ENCODE measurements at regions not wholly inside any gene's neighbourhood (a gene's known extent, or its start where the extent isn't known, plus 50 kb on each side); places are given as distances from the start of the nearest gene placed in this dataset.

GRCh38 chr1:87553511-87553910 lies 224.8 kb downstream of the LMO4 start:
- no peak for DNase-seq (ENCODE audit: low read depth)
- H3K4me3 ChIP-seq (ENCODE audit: low read depth, low read length) = no peak overlapping the region
- TF ChIP-seq, protein P1, sequence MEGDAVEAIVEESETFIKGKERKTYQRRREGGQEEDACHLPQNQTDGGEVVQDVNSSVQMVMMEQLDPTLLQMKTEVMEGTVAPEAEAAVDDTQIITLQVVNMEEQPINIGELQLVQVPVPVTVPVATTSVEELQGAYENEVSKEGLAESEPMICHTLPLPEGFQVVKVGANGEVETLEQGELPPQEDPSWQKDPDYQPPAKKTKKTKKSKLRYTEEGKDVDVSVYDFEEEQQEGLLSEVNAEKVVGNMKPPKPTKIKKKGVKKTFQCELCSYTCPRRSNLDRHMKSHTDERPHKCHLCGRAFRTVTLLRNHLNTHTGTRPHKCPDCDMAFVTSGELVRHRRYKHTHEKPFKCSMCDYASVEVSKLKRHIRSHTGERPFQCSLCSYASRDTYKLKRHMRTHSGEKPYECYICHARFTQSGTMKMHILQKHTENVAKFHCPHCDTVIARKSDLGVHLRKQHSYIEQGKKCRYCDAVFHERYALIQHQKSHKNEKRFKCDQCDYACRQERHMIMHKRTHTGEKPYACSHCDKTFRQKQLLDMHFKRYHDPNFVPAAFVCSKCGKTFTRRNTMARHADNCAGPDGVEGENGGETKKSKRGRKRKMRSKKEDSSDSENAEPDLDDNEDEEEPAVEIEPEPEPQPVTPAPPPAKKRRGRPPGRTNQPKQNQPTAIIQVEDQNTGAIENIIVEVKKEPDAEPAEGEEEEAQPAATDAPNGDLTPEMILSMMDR (IDR thresholded peaks at IDR 0.05; ENCODE audit: insufficient read depth, low read depth, low read length) = no peak

DNA sequence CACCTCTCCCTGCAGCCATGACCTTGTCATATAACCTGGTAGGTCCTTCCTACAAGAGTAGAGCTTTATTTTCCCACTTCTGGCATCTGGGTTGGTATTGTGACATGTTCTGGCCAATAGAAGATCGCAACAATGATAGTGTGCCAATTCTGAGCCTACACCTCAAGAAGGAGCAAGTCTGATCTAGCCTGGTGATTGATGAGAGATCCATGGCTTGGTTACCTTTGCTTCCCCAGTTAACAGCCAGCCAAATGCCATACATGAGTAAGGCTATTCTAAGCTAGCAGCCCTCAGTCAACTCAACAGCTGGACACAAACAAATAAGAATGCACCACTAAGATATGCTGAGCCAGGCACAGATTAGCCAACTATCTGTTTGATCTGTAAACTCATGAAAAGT lies 226.7 kb downstream of the LMO4 start:
- TF ChIP-seq, protein P1 (IDR thresholded peaks at IDR 0.05; ENCODE audit: insufficient read depth, low read depth, low read length) = no peak

DNA sequence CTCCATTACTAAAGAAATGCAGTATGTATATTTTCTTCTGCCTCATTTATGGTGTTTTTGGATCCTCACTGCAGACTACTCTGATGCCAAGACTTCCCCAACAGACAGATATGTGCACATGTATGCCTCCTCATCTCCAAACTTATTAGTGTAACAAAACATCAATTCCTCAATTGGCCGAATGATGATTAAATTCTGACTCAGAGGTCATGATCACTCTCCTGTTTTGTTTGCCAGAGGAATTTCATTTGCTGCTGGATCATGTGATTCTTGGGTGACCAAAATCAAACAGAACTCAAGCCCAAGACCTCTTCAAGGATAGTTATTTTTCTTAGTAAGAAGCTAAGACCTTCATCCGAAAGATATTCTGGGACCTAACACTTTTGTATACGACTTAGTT lies 227.6 kb downstream of the LMO4 start:
- TF ChIP-seq, protein P1 (IDR thresholded peaks at IDR 0.05; ENCODE audit: insufficient read depth, low read depth, low read length) = no peak
- no peak for DNase-seq (ENCODE audit: low read depth)
- no peak overlapping the region for H3K4me3 ChIP-seq (ENCODE audit: low read depth, low read length)

More for the DNA sequence above, 226.7 kb downstream of the LMO4 start:
- no peak overlapping the region for H3K4me3 ChIP-seq (ENCODE audit: low read depth, low read length)
- no peak for DNase-seq (ENCODE audit: low read depth)

DNA sequence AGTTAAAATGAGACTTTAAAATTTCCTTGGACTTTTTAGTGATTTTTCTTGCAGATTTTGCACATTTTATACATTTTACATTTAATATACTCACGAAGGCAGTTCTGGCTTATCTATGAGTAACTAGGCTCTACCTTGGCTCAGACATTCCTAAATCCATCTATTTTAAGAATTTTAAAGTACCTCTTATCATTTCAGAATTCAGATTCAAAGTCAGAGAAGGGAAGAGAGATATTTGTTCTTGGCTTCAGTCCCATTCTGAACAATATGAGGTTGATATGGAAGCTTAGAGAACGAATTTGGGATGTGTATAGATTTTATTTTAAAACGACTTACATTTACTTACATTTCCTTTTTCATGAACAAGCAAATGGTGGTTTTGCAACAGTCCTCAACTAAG lies 230.2 kb downstream of the LMO4 start:
- TF ChIP-seq, protein P1 (IDR thresholded peaks at IDR 0.05; ENCODE audit: insufficient read depth, low read depth, low read length) = no peak
- DNase-seq (ENCODE audit: low read depth) = no peak
- H3K4me3 ChIP-seq (ENCODE audit: low read depth, low read length) = no peak overlapping the region

- no peak overlapping the region for H3K4me3 ChIP-seq (ENCODE audit: low read depth, low read length)
- no peak for DNase-seq (ENCODE audit: low read depth)
- TF ChIP-seq, protein P1 (IDR thresholded peaks at IDR 0.05; ENCODE audit: insufficient read depth, low read depth, low read length) = no peak
These were observed 231.5 kb downstream of the LMO4 start for GRCh38 chr1:87560137-87560536.

DNA sequence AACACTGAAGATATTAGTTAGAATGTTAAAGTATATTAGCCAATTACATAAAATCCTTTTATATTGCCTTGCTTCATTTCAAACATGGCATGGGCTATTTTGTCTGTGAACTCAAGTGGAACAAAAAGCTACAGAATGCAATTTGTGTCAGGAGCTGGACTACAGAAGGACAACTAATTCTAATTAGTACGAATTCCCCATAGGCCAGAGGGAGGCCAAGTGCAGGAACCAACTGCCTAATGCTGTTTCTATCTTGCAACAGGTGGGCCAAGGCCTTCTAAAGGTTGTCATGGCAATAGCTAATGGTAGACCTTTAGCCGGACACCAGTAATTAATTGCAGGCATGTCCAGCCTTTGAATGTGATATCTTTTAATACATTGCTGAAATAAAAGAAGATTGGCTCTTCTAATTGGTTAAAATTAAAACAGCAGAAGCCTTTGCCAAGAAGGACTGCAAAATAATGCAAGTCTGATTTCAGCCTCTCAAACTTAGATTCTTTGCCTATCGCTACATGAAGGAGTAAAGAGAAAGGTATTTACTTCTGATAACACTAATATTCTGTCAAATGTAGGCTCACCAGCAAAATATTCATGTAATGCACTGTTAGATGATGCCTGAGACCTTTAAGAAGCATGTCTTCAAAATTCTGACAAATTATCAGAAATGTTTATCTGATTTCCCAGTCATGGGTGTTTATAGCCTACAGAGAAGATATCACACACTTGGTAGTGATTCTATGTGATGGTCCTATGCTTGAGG lies 232.1 kb downstream of the LMO4 start:
- no peak for DNase-seq (ENCODE audit: low read depth)
- no peak overlapping the region for H3K4me3 ChIP-seq (ENCODE audit: low read depth, low read length)
- TF ChIP-seq, protein P1 (IDR thresholded peaks at IDR 0.05; ENCODE audit: insufficient read depth, low read depth, low read length) = no peak

GRCh38 chr1:87563211-87563610 lies 234.5 kb downstream of the LMO4 start:
- no peak for DNase-seq (ENCODE audit: low read depth)
- H3K4me3 ChIP-seq (ENCODE audit: low read depth, low read length) = no peak overlapping the region
- TF ChIP-seq, protein P1 (IDR thresholded peaks at IDR 0.05; ENCODE audit: insufficient read depth, low read depth, low read length) = no peak
